NCI-H82 (cell line): ENCODE measurements at regions not wholly inside any gene's neighbourhood (a gene's known extent, or its start where the extent isn't known, plus 50 kb on each side); places are given as distances from the start of the nearest gene placed in this dataset.

Source experiments
- DNase-seq: peaks from one replicate; lab custom pipeline; 2025; lab: John Stamatoyannopoulos, UW

GRCh38 chr20:12276011-12276673 lies 358.4 kb downstream of the BTBD3 start:
- no peak for DNase-seq

GRCh38 chr20:12287575-12287974 lies 369.9 kb downstream of the BTBD3 start:
- DNase-seq: no peak

- DNase-seq: no peak
Measured at GRCh38 chr20:12289465-12289864, 371.8 kb downstream of the BTBD3 start.

- no peak for DNase-seq
Measured at GRCh38 chr20:12291386-12291785, 373.7 kb downstream of the BTBD3 start.

- DNase-seq: no peak
Measured at GRCh38 chr20:12293900-12294299, 376.2 kb downstream of the BTBD3 start.

GRCh38 chr20:12294678-12295077 lies 377.0 kb downstream of the BTBD3 start:
- DNase-seq: no peak

- no peak for DNase-seq
Measured at GRCh38 chr20:12305188-12305950, 387.7 kb downstream of the BTBD3 start.

- DNase-seq: no peak
Measured at GRCh38 chr20:12306107-12306506, 388.4 kb downstream of the BTBD3 start.

- DNase-seq: no peak
Measured at GRCh38 chr20:12311094-12311865, 393.6 kb downstream of the BTBD3 start.

GRCh38 chr20:12315652-12316051 lies 398.0 kb downstream of the BTBD3 start:
- DNase-seq: no peak

- no peak for DNase-seq
Measured at GRCh38 chr20:12316794-12317193, 399.1 kb downstream of the BTBD3 start.

GRCh38 chr20:12317433-12317832 lies 399.7 kb downstream of the BTBD3 start:
- no peak for DNase-seq

- DNase-seq: no peak
Measured at GRCh38 chr20:12318043-12318442, 400.4 kb downstream of the BTBD3 start.

GRCh38 chr20:12321736-12322135 lies 404.0 kb downstream of the BTBD3 start:
- DNase-seq: no peak

GRCh38 chr20:12327205-12327604 lies 409.5 kb downstream of the BTBD3 start:
- no peak for DNase-seq

GRCh38 chr20:12331236-12331635 lies 413.5 kb downstream of the BTBD3 start:
- no peak for DNase-seq

- no peak for DNase-seq
Measured at GRCh38 chr20:12337601-12338000, 419.9 kb downstream of the BTBD3 start.

- no peak for DNase-seq
Measured at GRCh38 chr20:12345978-12346377, 428.3 kb downstream of the BTBD3 start.

- no peak for DNase-seq
Measured at GRCh38 chr20:12353842-12354241, 436.1 kb downstream of the BTBD3 start.

- DNase-seq: no peak
Measured at GRCh38 chr20:12354725-12355124, 437.0 kb downstream of the BTBD3 start.

- no peak for DNase-seq
Measured at GRCh38 chr20:12355185-12355584, 437.5 kb downstream of the BTBD3 start.

GRCh38 chr20:12358006-12358654 lies 440.4 kb downstream of the BTBD3 start:
- peak; percentile 53 for DNase-seq
